ENCODE measurements at regions not wholly inside any gene's neighbourhood (a gene's known extent, or its start where the extent isn't known, plus 50 kb on each side); places are given as distances from the start of the nearest gene placed in this dataset.
"Not testable (repeated sequence)": the region's sequence is repeated elsewhere in the genome, so short reads cannot be mapped to it uniquely, and the experiment has no call there.

DNA sequence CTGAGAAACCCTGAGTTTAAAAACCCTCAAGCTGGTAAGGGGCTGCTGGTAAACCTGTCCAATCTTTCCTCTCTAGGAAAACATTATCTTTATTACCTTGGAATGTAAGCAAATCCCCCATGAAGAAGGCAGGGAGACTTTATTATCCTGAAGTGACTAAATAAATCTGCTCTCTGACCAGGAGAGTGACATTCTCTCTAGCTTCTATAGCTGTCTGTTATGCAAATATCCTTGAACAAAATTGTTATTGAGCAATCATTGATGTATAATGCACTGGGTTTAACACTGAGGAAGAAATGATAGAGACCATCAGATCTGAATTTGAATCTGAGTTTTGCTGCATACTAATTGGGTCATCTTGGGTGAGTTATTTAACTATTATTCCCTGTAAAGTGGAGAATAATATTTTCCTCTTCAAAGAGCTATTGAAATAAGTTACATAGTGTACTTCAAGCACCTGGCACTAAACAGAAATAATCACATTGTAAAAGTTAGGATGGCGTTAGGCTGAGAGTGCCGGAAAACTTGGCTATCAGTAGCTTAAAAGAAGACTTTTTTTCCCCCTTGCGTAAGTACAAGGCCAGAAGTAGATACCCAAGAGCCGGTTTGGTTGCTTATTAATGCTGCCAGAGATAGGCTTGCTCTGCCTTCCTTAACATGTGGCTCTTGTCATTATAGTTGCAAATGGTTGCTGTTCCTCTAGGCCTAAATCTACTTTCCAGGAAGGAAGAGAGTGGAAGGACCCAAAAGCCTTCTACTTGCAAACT, 1503.1 kb downstream of the KHDRBS2 start:
- not testable (repeated sequence) for TF ChIP-seq FOS (IDR thresholded peaks at IDR 0.05; ENCODE audit: low read depth, low read length); CTCF (conservative IDR thresholded peaks at IDR 0.05; ENCODE audit: low read depth, low read length); RAD21 (IDR thresholded peaks at IDR 0.05; ENCODE audit: low read length); POLR2A (IDR thresholded peaks at IDR 0.05; ENCODE audit: low read depth, low read length); CEBPB (IDR thresholded peaks at IDR 0.05; ENCODE audit: low read depth, low read length); BHLHE40 (IDR thresholded peaks at IDR 0.05; ENCODE audit: low read depth, low read length)

Data from IMR-90 (cell line).